OCI-LY7 (cell line): ENCODE measurements at regions not wholly inside any gene's neighbourhood (a gene's known extent, or its start where the extent isn't known, plus 50 kb on each side); places are given as distances from the start of the nearest gene placed in this dataset.

ENCODE experiments used
- EZH2phosphoT487 ChIP-seq: fragments of 200-600 bp; sonication (generic); IDR thresholded peaks from 2 replicates; pipeline ENCODE4 v1.6.1; 2018; ENCODE audit warnings: low read depth, borderline replicate concordance, mild to moderate bottlenecking, mixed run types, antibody characterized with exemption, low read length, moderate library complexity, mixed read lengths
- TF ChIP-seq, protein P1 (sequence below): fragments of 200-600 bp; sonication (generic); conservative IDR thresholded peaks from 2 replicates; pipeline ENCODE4 v1.5.1; 2014; ENCODE audit warnings: mild to moderate bottlenecking, antibody characterized with exemption, low read length, moderate library complexity, mixed read lengths

DNA sequence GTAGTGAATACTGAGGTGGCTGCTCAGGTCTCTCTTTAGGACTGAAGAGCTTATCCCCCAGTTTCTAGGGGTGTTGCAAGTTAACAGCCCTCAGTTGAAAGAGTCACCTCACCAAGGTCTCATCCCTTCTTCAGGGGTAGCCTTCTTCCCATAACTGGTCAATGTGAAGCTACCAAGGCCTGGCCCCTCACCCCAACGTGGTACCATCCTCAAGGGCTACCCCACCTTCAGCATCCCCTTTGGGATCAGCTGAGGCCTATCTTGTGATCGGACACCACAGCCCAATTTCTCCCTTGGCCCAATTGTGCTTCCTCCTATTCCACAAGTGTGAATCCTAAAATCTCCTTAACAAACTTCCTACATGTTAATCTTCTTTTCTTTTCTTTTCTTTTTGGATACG lies 289.5 kb upstream of the MKLN1 start:
- TF ChIP-seq, protein P1, sequence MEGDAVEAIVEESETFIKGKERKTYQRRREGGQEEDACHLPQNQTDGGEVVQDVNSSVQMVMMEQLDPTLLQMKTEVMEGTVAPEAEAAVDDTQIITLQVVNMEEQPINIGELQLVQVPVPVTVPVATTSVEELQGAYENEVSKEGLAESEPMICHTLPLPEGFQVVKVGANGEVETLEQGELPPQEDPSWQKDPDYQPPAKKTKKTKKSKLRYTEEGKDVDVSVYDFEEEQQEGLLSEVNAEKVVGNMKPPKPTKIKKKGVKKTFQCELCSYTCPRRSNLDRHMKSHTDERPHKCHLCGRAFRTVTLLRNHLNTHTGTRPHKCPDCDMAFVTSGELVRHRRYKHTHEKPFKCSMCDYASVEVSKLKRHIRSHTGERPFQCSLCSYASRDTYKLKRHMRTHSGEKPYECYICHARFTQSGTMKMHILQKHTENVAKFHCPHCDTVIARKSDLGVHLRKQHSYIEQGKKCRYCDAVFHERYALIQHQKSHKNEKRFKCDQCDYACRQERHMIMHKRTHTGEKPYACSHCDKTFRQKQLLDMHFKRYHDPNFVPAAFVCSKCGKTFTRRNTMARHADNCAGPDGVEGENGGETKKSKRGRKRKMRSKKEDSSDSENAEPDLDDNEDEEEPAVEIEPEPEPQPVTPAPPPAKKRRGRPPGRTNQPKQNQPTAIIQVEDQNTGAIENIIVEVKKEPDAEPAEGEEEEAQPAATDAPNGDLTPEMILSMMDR = no peak
- TF ChIP-seq EZH2phosphoT487 = no peak
